DMS153 (cell line): ENCODE measurements at regions not wholly inside any gene's neighbourhood (a gene's known extent, or its start where the extent isn't known, plus 50 kb on each side); places are given as distances from the start of the nearest gene placed in this dataset.

Experiments used
- DNase-seq: peaks from one replicate; lab custom pipeline; 2025; lab: John Stamatoyannopoulos, UW

- no peak for DNase-seq
These were observed 1143.2 kb upstream of the CDH6 start for GRCh38 chr5:30050056-30050815.

GRCh38 chr5:30042677-30043076, 1150.8 kb upstream of the CDH6 start:
- DNase-seq: no peak

- DNase-seq: no peak
These were observed 1151.6 kb upstream of the CDH6 start for GRCh38 chr5:30041831-30042385.

GRCh38 chr5:30041291-30041690, 1152.2 kb upstream of the CDH6 start:
- DNase-seq: no peak

- peak; percentile 83 for DNase-seq
These were observed 1152.9 kb upstream of the CDH6 start for GRCh38 chr5:30040488-30041118.

- no peak for DNase-seq
These were observed 1154.1 kb upstream of the CDH6 start for GRCh38 chr5:30039379-30039778.

- DNase-seq: no peak
These were observed 1158.6 kb upstream of the CDH6 start for GRCh38 chr5:30034870-30035269.

- no peak for DNase-seq
These were observed 1163.4 kb upstream of the CDH6 start for GRCh38 chr5:30030101-30030500.

GRCh38 chr5:30001826-30002225, 1191.7 kb upstream of the CDH6 start:
- no peak for DNase-seq

GRCh38 chr5:30000231-30000630, 1193.3 kb upstream of the CDH6 start:
- DNase-seq: no peak

- DNase-seq: no peak
These were observed 1198.3 kb upstream of the CDH6 start for GRCh38 chr5:29995154-29995553.

- no peak for DNase-seq
These were observed 1199.0 kb upstream of the CDH6 start for GRCh38 chr5:29994519-29994918.

- no peak for DNase-seq
These were observed 1200.2 kb upstream of the CDH6 start for GRCh38 chr5:29993286-29993685.

GRCh38 chr5:29992248-29992647, 1201.2 kb upstream of the CDH6 start:
- no peak for DNase-seq

- no peak for DNase-seq
These were observed 1202.8 kb upstream of the CDH6 start for GRCh38 chr5:29990681-29991080.

GRCh38 chr5:29984156-29984540, 1209.3 kb upstream of the CDH6 start:
- DNase-seq: no peak

GRCh38 chr5:29983528-29984155, 1209.8 kb upstream of the CDH6 start:
- DNase-seq: no peak

- no peak for DNase-seq
These were observed 1211.0 kb upstream of the CDH6 start for GRCh38 chr5:29982457-29982856.

- no peak for DNase-seq
These were observed 1220.9 kb upstream of the CDH6 start for GRCh38 chr5:29972597-29972996.

GRCh38 chr5:29963956-29964355, 1229.5 kb upstream of the CDH6 start:
- DNase-seq: no peak

- DNase-seq: no peak
These were observed 1233.2 kb upstream of the CDH6 start for GRCh38 chr5:29960323-29960722.

GRCh38 chr5:29950416-29951145, 1242.9 kb upstream of the CDH6 start:
- peak; percentile 44 for DNase-seq
